Astrocyte (in vitro differentiated cells and primary cell): ENCODE measurements at regions not wholly inside any gene's neighbourhood (a gene's known extent, or its start where the extent isn't known, plus 50 kb on each side); places are given as distances from the start of the nearest gene placed in this dataset.

ENCODE experiments used
- EZH2 ChIP-seq: IDR thresholded peaks from 2 replicates; pipeline ENCODE4 v1.6.1; 2012; ENCODE audit warnings: mild to moderate bottlenecking, low read length, inconsistent platforms; ENCODE audit not compliant: insufficient read depth
- TF ChIP-seq, protein P1 (sequence below): IDR thresholded peaks from 2 replicates; pipeline ENCODE4 v1.5.1; 2011; ENCODE audit warnings: low read depth, mild to moderate bottlenecking, inconsistent platforms, low read length, moderate library complexity; ENCODE audit not compliant: insufficient read depth

DNA sequence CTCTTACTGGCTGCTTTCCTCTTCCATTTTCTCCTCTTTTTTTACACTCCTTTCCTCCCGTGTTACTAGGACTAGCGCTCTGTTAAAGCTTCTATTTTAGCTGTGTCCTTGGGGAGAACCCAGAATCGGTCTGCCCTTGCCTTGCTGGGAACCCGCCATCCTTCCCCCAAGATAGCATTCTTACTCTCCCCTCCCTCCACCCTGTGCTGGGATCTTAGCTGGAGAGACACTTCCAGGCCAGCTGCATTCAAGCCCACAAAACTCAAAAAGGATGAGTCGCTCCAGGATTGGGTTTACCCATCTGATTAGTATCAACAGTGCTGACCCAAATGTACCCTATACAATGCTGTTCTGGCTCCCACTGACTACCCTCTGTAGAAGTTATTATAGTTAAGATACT lies 200.5 kb upstream of the ASIC2 start:
- TF ChIP-seq, protein P1, sequence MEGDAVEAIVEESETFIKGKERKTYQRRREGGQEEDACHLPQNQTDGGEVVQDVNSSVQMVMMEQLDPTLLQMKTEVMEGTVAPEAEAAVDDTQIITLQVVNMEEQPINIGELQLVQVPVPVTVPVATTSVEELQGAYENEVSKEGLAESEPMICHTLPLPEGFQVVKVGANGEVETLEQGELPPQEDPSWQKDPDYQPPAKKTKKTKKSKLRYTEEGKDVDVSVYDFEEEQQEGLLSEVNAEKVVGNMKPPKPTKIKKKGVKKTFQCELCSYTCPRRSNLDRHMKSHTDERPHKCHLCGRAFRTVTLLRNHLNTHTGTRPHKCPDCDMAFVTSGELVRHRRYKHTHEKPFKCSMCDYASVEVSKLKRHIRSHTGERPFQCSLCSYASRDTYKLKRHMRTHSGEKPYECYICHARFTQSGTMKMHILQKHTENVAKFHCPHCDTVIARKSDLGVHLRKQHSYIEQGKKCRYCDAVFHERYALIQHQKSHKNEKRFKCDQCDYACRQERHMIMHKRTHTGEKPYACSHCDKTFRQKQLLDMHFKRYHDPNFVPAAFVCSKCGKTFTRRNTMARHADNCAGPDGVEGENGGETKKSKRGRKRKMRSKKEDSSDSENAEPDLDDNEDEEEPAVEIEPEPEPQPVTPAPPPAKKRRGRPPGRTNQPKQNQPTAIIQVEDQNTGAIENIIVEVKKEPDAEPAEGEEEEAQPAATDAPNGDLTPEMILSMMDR, result no peak
- TF ChIP-seq EZH2, result no peak
